ENCODE measurements at regions not wholly inside any gene's neighbourhood (a gene's known extent, or its start where the extent isn't known, plus 50 kb on each side); places are given as distances from the start of the nearest gene placed in this dataset.

DNA sequence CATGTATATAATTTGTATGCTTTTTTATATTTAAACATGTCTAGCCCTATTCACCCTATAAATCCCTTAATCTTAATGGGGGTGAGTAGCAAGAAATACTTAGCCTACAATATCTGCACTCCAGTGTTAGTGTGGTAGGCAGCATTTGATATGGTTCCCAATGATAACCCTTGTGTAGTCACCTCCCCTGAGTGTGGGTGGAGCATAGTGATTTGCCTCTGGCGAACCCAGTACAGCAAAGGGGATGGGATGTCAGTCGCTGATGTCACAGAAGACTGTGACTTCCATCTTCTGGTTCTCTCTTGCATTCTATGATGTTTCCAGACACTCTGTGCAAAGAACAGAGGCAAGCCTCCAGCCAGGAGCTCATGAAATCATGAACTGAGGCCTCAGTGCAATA, 211.2 kb downstream of the CRPPA start:
- CTCF ChIA-PET, result no interaction called here
- H3K4me3 ChIP-seq (ENCODE audit: low read depth, low read length), result no peak overlapping the region
- TF ChIP-seq, protein P1, sequence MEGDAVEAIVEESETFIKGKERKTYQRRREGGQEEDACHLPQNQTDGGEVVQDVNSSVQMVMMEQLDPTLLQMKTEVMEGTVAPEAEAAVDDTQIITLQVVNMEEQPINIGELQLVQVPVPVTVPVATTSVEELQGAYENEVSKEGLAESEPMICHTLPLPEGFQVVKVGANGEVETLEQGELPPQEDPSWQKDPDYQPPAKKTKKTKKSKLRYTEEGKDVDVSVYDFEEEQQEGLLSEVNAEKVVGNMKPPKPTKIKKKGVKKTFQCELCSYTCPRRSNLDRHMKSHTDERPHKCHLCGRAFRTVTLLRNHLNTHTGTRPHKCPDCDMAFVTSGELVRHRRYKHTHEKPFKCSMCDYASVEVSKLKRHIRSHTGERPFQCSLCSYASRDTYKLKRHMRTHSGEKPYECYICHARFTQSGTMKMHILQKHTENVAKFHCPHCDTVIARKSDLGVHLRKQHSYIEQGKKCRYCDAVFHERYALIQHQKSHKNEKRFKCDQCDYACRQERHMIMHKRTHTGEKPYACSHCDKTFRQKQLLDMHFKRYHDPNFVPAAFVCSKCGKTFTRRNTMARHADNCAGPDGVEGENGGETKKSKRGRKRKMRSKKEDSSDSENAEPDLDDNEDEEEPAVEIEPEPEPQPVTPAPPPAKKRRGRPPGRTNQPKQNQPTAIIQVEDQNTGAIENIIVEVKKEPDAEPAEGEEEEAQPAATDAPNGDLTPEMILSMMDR (IDR thresholded peaks at IDR 0.05; ENCODE audit: insufficient read depth, low read depth, low read length), result no peak
- H3K27me3 ChIP-seq (ENCODE audit: control insufficient read depth, insufficient read depth, low read length), result no peaks in the 10 kb centered on the region
- DNase-seq (ENCODE audit: low read depth), result no peak
- H3K36me3 ChIP-seq (ENCODE audit: control insufficient read depth, insufficient read depth, low read length), result no peaks in the 10 kb centered on the region
- POLR2A ChIA-PET, result no interaction called here

DNA sequence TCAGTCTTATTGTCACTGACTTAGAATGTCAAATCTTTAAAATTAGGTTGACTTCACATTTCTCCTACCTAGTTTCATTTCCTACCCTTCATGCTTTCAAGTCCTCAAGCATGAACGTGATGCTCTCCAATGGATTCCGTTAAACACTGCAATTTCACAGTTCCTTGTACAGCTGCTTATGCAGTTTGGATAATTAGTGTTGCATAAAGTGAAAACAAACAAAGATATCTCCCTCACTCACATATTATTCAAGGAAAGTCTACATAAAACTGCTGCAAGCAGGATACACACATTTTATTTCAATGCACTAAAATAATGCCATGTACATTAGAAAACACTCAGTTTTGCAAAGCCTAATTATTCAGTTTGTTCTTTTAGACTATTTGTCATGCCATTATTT, 214.0 kb downstream of the CRPPA start:
- ChIA-PET CTCF (no interaction called here), POLR2A (no interaction called here)
- Histone ChIP-seq H3K4me3 (ENCODE audit: low read depth, low read length) (no peak overlapping the region), H3K36me3 (ENCODE audit: control insufficient read depth, insufficient read depth, low read length) (no peaks in the 10 kb centered on the region), H3K27me3 (ENCODE audit: control insufficient read depth, insufficient read depth, low read length) (no peaks in the 10 kb centered on the region)
- TF ChIP-seq, protein P1 (IDR thresholded peaks at IDR 0.05; ENCODE audit: insufficient read depth, low read depth, low read length), result no peak
- DNase-seq (ENCODE audit: low read depth), result no peak

DNA sequence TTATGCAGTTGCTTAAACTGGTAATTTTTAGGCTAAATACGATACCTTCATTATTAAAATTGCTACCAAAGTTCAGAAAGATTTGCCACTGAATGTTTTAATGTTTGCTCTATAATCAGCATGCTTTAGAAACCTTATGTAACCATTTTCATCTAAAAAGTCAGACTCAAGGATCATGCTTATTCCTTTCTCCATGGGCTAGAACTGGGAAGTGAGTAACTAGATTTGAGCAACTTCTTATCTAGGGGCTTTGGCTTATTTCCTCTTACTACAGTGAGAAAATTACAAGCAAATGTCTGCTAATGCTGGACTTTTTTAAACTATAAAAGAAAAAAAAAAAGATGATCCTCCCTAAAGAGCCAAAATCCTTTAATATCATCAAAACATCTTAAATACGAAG, 215.9 kb downstream of the CRPPA start:
- no peak overlapping the region for H3K4me3 ChIP-seq (ENCODE audit: low read depth, low read length)
- CTCF ChIA-PET, result no interaction called here
- no peaks in the 10 kb centered on the region for H3K36me3 ChIP-seq (ENCODE audit: control insufficient read depth, insufficient read depth, low read length)
- POLR2A ChIA-PET, result no interaction called here
- DNase-seq (ENCODE audit: low read depth), result no peak
- no peaks in the 10 kb centered on the region for H3K27me3 ChIP-seq (ENCODE audit: control insufficient read depth, insufficient read depth, low read length)
- TF ChIP-seq, protein P1 (IDR thresholded peaks at IDR 0.05; ENCODE audit: insufficient read depth, low read depth, low read length), result no peak

DNA sequence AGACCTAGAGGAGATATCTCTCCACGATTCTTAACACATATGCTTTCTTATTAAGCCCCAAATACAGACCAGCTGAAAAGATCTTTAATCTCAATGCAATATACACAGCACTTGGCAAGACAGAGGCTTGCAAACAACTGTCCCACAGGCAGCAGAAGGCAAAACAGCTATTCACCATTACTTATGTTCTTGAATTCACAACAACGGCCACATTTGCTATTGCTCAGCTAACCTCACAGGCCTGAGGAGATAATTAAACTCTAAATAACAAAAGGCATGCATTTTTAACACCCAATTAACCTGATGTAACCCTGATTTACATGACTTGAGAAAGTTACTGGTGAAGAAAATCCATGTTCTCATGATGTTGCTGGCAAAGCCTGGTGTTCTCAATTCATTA, 216.4 kb downstream of the CRPPA start:
- H3K27me3 ChIP-seq (ENCODE audit: control insufficient read depth, insufficient read depth, low read length), result no peaks in the 10 kb centered on the region
- TF ChIP-seq, protein P1 (IDR thresholded peaks at IDR 0.05; ENCODE audit: insufficient read depth, low read depth, low read length), result no peak
- ChIA-PET CTCF (interaction anchor here (1.6 kb wide), 1 partner anchor 360 kb away, joined by 3 read pairs; no protein-coding TSS in a partner anchor), POLR2A (no interaction called here)
- no peaks in the 10 kb centered on the region for H3K36me3 ChIP-seq (ENCODE audit: control insufficient read depth, insufficient read depth, low read length)
- no peak overlapping the region for H3K4me3 ChIP-seq (ENCODE audit: low read depth, low read length)
- DNase-seq (ENCODE audit: low read depth), result no peak

DNA sequence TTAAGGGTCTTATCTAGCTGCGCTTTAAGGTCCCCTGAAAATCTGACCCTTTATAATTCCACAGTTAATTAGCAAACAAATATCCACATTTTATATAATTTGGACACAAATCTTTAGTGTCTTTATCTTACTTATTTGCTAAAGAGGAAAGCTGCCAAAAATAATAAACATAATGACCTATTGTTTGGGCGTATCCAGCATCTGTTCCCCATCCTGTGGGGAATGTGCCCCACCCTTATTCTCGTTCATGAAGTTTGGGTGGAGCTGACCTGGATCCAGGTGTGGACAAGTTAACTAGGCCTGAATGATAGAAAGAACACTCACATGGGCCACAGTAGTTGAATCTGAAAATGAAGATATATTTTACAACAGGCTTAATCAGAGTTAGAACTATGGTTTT, 218.3 kb downstream of the CRPPA start:
- no peak for DNase-seq (ENCODE audit: low read depth)
- Histone ChIP-seq H3K36me3 (ENCODE audit: control insufficient read depth, insufficient read depth, low read length) (no peaks in the 10 kb centered on the region), H3K27me3 (ENCODE audit: control insufficient read depth, insufficient read depth, low read length) (no peaks in the 10 kb centered on the region), H3K4me3 (ENCODE audit: low read depth, low read length) (no peak overlapping the region)
- TF ChIP-seq, protein P1 (IDR thresholded peaks at IDR 0.05; ENCODE audit: insufficient read depth, low read depth, low read length), result no peak
- ChIA-PET CTCF (interaction anchor here (1.6 kb wide), 1 partner anchor 362 kb away, joined by 3 read pairs; no protein-coding TSS in a partner anchor), POLR2A (no interaction called here)
